ENCODE measurements at regions not wholly inside any gene's neighbourhood (a gene's known extent, or its start where the extent isn't known, plus 50 kb on each side); places are given as distances from the start of the nearest gene placed in this dataset.
"Not testable (repeated sequence)": the region's sequence is repeated elsewhere in the genome, so short reads cannot be mapped to it uniquely, and the experiment has no call there.

DNA sequence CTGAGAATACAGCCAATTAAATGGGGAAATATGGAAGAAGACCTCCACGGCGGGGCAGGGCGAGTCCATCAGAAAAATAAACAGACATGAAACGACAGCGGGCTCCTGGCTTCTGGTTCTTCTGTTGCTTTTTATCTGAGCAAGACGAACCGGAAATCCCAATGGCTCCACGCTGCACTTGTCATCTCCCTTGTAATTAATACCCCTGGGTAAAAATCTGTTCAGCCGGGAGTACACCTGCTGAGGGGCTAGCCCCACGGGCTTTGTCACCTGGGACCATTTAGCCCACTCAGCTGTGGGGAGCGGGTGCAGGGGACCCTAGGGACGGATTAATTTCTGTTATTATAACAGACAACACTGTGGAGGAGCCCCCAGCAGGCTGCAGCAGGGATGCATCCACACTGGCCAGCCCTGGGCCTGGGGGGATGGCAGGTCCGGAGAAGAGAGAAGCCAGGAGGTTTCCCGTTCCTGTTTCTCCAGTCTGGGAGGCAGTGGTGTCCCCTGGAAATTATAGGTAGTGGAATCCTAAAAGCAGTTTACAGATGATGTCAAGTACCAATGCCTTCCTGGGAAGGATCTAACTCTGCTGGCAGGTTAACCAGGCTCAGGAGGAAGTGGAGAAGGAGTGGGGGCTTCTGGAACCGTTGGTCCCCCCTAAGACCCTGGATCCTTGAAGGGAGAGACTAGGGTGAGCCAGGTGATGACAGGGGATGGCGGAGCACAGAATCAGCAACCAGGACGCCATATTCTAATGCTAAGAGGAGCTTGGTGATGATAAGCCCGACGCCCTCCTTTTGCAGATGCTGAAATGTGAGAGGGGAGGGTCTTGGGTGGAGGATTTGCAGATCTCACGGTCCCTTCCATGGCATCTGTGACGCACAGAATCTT lies 566.1 kb downstream of the PTPRU start:
- no peak for DNase-seq (ENCODE audit: low read depth in 2 of 2)

DNA sequence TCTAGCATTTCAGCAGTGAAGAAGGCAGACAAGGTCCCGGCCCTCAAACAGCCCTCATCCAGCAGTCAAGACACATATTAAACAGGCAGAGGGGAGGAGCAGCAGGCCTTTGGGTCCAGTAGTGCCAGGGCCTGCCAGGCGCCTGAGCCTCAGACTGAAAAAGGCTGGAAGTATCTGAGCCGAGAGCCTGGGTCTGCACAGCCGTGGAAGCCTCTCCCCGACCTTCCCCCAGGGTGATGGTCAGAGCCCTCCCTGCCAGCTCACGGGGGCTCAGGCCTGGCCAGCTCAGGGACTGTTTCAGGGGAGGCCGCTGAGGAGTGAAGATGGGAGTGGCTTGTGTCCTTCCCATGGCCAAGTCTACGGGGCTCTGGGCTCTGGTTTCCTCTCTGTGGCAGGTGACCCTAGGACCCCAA lies 565.2 kb downstream of the PTPRU start:
- no peak for DNase-seq (ENCODE audit: low read depth in 2 of 2)

DNA sequence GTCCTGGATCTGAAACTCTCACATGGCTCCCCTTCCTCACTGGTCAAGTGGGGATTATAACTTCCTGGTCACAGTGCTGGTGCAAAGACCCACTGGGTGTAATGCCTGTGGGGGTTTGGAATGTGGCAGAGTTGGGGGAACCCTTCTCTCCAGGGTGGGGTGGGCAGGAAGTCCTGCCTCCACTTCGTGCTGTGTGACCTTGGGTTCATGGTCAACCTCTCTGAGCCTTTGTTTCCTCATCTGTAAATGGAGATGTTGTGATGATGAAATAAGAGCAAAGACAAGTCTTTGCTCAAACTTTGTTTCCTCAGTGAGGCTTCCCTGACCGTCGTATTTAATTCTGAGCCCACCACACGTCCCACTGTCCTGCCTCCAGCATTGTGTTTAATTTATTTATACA lies 564.7 kb downstream of the PTPRU start:
- no peak for DNase-seq (ENCODE audit: low read depth in 2 of 2)

DNA sequence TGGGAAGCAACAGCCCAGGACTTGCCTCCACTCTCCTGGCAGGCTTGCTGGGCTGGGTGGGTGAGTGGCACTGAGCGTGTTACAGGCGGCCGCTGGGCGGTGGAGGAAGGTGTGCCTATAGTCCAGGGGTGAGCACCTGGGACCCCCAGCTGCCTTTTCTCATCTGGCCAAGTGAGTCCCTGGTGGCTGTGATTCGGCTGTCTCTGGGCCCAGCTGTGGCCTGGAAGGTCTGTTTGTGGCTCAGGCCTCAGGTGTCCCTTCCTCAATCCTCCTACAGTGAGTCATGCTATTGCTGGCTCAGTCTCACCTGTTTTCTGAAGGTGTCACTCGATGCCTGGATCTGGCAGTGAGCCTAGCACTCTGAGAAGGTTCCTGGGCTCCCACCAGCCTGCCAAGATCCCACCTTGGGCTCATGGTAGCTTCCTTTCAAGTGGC lies 564.2 kb downstream of the PTPRU start:
- no peak for DNase-seq (ENCODE audit: low read depth in 2 of 2)

DNA sequence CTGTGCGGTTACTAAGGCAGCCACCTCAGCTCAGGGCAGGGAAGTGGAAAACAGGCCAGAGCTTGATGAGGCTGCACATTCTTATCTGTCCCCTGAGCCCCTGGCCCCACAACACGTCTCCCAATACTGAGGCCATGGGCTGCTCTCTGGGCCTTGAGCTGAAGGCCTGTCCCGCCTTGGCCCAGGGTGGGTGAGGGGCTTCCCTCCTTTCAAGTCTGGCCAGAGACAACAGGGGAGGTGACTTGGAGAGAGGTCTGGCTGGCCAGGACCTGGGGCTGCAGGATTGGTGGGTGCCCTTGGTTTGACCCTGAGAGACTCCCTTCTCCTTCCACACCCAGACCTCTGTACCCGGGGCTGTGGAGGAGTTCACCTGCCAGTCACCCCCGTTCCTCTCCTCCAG lies 563.8 kb downstream of the PTPRU start:
- no peak for DNase-seq (ENCODE audit: low read depth in 2 of 2)

DNA sequence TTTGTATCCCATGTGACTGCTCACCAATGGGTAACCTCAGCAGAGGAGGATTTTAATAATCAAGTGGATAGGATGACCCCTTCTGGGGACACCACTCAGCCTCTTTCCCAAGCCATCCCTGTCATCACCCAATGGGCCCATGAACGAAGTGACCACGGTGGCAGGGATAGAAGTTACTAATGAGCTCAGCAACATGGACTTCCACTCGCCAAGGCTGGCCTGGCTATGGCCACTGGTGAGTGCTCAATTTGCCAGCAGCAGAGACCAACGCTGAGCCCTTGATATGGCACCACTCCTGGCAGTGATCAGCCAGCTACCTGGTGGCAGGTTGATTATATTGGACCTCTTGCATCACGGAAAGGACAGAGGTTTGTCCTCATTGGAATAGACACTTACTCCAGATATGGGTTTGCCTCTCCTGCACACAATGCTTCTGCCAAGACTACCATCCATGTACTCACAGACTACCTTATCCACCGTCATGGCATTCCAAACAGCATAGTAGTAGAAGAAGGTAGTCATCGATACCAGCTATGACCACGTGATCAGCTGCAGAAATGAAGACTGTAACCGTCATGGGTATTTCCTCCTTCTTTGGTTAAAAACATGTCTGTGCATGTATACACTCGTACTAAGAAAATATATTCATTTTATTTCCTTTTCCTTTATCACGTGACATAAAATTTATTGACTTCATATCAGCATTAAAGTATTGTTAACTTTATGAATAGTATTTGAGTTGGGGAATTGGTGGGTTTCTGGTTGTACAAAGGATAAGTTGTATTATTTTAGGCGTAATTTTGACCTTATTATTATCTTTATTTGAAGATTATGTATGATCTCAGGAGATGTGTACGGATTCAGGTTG lies 562.6 kb downstream of the PTPRU start:
- DNase-seq (ENCODE audit: low read depth in 2 of 2) = no peak

DNA sequence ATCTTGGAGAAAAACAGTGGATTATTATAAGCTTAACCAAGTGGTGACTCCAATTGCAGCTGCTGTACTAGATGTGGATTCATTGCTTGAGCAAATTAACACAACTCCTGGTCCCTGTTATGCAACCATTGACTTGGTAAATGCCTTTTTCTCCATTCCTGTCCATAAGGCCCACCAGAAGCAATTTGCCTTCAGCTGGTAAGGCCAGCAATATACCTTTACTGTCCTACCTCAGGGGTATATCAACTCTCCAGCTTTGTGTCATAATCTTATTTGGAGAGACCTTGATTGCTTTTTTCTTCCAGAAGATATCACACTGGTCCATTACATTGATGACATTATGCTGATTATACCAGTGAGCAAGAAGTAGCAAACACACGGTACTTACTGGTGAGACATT lies 560.8 kb downstream of the PTPRU start:
- DNase-seq (ENCODE audit: low read depth in 2 of 2) = not testable (repeated sequence)

DNA sequence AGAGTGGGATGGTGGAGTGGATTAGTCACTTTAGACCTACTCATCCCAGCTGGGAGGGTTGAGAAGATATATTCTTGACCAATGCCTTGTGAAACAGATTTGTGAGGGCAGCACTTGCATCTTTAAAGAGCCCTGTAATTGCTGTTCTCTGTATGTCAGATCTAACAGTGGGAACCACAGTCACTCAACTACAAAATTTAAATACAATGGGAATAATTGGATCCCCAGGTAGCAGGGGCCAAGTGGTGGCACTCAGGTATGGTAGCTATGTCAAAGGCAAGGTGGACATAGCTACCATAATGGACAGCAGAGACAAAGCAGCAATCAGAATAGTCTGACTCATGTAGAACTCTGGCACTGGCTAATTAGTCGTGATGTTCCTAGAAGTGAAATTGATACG lies 559.6 kb downstream of the PTPRU start:
- DNase-seq (ENCODE audit: low read depth in 2 of 2) = not testable (repeated sequence)

DNA sequence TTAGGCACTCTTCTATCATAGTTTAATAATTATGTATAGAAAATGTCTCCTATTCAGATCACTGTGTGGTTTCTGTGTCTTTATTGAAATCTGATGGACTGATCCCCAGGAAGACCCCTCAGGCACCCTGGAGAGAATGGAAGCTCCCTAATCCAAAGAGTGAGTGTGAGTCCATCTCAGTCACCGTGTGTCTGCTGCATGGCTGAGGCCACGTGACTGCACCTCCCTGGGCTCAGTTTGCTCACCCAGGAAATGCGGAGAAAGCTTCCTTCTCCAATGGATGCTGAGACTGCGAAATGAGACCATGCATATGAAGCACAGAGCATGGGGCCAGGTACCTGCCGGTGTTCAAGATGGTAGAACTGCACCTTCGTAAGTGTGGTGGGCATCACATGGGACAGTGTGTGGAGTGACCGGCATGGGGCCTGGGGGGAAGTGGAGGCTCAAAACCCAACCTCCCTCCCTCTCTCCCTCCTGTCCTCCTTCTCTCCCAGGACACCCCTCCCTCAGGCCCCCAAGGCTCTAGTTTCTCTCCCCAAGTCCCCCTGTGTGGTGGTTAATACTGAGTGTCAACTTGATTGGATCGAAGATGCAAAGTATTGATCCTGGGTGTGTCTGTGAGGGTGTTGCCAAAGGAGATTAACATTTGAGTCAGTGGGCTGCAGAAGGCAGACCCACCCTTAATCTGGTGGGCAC lies 557.5 kb downstream of the PTPRU start:
- no peak for DNase-seq (ENCODE audit: low read depth in 2 of 2)

DNA sequence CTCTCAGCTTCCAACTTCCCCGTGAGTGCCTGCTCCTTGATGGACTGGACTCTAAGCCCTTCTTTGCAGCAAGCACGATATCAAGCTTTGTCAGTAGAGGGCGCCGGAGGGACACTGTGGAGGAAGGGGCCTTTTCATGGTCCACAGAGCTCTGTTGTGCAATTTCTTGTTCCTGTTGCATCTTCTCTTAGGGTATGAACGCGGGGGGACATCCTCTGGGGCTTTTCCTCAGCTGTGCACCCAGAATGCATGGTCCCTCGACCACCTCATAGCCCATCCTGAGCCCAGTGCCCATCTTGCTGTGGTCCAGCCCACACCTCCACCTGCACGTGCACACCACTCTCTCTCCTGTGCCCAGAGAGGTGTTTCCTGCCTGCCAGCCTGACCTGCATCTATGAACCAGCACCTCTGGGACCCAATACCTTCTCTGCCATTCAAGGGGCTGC lies 556.8 kb downstream of the PTPRU start:
- peak; percentile 44 to 57 for DNase-seq (ENCODE audit: low read depth in 2 of 2)

DNA sequence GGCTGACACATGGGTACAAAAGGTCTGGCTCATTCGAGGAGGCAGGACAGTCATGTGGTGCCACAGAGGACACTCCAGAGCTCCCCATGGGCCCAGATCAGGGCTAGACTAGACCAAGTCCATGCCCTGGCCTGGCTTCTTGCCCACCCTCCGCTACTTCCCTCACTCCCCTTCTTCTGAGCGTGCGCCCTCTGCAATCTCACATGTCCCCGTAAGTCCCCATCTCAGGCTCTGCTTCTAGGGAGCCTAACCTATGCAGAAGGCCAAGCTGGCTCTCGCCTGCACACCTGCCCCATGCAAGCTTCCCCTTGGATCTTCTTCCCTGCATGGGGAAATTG lies 553.6 kb downstream of the PTPRU start:
- DNase-seq (ENCODE audit: low read depth in 2 of 2) = no peak

DNA sequence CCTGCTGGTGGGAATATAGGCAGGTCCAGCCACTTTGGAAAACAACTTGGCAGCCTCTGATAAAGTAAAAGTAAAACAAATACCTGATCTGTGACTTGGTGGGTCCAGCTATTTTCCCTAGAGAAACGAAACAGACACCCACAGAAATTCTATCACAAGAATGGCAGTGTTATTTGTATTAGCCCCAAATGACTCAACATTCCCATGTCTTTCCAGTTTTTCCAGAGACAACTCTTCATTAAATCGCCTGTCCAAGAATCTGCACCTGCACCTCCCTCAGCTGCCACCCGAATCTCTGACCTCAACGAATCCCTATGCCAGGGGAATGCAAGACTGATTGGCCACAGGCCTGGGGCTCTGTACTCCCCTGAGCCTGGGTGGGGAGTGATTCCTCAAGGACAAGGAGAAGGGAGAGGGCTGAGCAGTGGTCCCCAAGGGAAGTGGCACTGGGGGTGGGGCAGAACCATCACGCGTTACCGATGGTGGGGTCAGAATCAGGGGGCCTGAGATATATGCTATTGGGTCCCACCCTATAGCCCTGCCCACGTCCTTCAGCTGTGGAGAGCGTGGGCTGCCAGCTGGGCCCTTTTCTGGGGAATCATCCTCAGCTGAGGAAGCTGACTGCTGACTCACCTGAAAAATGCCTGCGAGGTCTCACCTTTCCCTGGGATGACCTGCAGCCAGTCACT lies 553.0 kb downstream of the PTPRU start:
- no peak for DNase-seq (ENCODE audit: low read depth in 2 of 2)

DNA sequence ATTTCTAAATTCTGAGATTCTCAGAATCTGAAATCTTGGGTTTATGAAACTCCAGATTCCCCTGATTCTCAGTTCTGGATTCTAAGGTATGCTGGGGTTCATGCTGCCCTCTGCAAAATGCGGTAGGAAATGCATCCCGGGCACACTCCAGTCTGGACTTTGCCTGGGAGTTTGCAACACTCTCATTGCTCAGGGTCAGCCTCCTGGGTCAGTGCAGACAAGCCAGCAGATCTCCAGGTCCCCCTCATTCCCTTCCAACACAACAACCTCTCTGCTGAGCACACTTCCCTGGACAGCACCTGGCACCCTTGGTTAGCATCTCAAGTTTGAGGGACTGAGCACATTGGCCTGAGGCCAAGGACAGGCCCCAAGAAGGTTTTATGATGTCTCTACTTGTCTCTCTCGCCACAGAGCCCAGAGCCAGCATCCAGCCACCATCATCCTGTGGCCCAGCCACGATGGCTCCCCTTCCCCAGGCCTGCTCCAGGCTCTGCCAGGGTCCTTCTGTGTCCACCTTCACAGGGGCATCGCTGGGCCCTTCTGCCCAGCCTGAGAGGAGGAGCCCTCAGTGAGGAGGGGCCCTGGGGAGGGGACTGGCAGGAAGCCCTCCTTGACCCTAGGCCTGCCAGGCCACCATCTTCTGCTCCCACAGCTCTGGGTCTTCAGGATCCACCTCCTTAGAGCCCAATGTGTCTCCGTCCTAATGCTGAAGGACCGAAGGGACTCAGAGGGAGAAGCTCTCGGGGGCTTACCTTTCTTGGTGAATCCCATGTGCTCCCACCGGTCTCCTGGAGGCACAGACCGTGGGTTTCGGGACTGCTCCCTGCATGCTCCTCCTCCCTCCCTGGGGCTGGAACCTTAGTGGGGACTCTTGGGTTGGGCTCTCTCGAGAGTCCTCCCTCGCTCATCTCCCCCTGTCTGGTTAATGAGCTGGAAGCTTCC lies 550.7 kb downstream of the PTPRU start:
- DNase-seq (ENCODE audit: low read depth in 2 of 2) = no peak

DNA sequence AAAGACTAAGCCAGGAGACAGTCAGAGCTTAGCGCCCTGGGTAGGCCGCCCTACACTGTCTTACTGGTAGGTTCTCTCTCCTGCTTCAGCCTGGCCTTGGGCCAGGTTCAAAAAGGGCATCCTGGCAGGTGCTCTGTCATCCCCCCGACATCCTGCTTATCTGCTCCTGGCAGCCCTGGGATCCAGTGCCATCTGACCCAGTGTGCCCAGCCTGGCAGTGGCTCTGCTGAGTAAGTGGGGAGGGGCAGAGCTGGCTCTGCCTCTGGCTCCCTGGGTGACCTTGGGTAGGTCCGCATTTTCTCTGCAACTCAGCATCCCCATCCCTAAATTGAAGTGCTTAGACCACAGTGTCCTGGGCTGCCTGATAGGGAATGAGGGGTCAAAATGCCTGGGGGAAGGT lies 549.9 kb downstream of the PTPRU start:
- DNase-seq (ENCODE audit: low read depth in 2 of 2) = no peak

DNA sequence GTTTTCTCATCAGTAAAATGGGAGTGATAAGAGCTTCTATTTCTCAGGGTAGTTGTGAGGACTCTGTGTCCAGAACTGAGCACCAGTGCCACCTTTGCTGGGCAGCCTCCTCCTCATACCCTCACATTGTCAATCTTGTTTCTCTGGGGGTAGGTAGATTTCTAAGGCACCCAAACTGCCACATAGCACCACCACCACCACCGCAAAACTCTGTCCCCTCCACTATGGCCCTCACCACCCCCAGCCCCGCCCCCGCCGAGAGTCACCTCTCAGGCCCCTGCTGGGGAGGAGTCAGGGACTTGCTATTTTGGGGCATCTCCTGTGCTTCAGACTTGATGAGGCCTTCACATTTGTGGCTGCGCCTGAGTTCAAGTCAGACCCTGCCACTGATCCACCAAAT lies 549.2 kb downstream of the PTPRU start:
- DNase-seq (ENCODE audit: low read depth in 2 of 2) = no peak

DNA sequence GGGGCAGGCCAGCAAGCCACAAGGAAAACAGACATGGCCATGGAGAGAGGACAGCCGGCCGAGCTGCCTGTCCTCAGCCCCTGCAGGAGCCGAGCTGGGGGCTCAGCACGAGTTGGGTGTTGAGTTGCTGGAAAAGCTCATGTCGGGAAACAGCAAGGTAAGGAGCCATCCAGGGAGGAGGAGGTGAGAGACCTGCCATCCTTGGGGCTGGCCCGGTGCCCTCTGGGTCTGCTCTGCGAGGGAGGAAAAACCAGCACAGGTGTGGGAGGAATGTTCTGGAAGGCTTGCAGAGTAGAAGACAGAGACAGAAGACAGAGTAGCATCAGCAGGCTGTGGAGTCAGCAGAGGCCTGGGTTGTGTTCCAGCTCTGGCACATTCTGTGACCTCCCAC lies 548.8 kb downstream of the PTPRU start:
- no peak for DNase-seq (ENCODE audit: low read depth in 2 of 2)

DNA sequence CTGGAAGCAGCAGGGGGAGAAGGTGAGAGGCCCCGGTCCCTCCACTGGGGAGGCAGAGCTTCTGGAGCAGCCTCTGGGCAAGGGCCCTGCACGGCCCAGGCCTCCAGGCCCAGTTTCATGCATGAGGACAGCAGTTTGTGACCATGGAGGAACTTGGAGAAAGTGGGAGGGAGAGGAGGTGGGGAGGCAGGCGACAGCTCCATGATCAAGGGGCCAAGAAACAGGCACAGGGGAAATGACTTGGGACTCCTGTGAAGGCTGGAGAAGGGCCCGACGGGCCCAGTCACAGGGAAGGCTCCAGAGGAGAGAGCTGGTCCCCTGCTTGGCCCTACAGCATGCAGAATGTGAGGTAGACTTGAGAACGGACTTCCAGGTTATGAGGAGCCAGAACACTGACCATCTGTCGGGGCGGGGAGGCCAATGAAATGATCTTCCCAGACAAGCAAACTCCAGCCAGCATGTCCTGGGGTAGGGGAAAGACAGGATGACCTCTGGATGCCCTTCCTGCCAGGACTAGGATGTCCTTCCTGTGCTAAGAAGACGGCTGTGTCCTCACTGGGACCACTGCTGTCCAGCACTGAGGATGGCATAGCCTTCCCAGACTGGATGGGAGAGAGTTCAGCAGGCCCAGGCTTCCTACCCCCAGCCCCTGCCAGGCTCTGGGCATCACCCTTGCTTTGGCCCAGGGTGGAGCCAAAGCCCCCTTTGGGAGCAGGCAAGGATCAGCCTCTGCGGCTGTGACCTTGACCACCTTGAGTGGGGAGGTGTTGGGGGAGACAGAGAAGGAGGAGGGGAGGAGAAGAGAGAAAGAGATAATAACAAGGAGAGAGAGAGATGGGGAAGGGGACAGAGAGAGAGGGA lies 548.2 kb downstream of the PTPRU start:
- DNase-seq (ENCODE audit: low read depth in 2 of 2) = no peak

DNA sequence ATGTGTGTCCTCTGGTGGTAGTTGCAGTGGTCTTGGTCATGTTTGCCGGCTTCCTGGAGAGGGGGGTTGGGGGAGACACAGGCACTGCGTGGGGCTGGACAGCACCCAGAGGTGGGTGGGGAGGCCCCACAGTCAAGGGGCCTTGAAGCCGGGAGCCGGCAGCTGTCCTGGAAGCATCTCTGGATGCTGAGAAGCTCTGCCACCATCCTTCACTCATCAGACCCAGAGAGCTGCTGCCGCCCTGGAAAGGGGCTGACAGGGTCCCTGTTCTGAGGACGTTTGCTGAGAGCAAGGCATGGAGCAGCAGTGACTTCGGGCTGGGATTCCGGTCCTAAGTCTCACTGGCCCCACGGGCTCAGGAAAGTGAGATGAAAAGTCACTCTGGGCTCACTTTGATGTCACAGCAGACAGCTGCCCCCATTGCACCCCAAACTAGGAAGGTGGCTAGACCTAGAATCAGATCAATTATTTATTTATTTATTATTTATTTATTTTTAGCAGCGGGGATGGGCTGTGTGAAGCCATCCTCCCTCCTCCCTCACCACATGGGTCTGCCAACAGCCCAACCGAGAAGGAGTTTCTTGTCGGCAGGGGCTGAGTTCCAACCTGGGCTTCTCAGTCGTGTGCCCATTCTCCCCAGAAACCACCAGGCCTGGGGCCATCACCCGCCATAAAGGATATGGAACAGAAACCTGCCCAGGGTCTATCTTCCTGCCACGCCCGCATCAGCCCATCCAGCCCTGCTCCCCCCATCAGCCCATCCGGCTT lies 547.4 kb downstream of the PTPRU start:
- no peak for DNase-seq (ENCODE audit: low read depth in 2 of 2)
